ENCODE measurements at regions not wholly inside any gene's neighbourhood (a gene's known extent, or its start where the extent isn't known, plus 50 kb on each side); places are given as distances from the start of the nearest gene placed in this dataset.

DNA sequence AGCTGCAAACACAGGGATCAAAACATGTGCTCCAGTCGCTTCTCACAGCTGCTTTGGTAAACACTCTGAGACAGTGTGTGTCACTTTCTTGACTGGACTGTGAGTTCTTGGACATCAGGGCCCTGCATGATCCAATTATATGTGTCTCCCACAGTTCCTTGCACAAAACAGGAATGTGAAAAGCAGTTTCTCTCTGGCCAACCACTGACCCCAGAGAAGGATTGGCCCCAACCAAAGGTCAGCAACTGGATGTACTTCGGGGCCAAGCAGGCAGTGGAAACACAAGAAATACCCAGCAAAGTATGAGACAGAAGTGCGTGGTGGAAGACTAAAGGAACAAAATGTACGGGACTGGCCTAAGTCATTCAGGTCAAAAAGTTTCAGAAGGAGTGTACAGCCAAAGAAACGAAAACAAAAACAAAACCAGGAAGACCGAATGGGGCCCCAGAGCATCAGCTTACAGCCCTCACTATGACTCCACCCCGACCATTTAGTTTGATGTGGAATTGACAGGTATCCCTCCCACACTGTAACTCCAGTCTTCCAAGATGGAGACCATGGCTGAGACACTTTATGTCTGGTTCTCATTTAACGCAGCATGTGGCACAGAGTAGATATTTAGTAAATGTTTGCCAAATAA lies 76.7 kb upstream of the LPP start:
- DNase-seq (ENCODE audit: low spot score in 2 of 2) (no peak), FAIRE-seq (no peak)

DNA sequence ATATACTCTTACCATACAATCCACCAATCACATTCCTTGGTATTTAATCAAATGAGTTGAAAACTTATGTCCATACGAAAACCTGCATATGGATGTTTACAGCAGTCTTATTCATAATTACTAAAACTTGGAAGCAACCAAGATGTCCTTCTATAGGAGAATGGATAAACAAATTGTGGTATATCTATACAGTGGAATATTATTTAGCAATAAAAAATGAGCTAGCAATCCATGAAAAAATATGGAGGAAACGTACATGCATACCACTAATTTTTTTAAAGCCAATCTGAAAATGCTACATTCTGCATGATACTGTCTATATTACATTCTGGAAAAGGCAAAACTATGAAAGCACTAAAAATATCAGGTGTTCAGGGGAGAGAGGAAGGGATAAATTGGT lies 73.9 kb upstream of the LPP start:
- no peak for DNase-seq (ENCODE audit: low spot score in 2 of 2)
- FAIRE-seq = no peak

DNA sequence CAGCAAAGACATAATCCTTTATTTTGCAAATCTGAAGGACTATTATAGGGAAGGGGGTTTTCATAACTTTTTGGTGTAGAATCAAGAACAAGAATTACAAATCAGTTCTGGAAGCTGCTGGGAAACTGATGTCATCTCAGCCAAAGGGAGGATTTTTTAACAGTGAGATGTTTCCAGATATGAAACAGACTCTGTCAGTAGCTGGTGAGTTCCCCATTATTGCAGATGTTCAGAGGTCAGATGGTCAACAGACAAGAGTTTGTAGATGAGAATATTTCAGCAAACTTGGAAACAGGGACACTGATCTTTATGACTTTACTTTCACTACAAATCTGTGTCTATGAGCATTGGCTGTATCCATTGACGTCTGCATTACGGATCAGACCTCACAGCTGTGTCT lies 71.9 kb upstream of the LPP start:
- no peak for FAIRE-seq
- DNase-seq (ENCODE audit: low spot score in 2 of 2) = no peak

DNA sequence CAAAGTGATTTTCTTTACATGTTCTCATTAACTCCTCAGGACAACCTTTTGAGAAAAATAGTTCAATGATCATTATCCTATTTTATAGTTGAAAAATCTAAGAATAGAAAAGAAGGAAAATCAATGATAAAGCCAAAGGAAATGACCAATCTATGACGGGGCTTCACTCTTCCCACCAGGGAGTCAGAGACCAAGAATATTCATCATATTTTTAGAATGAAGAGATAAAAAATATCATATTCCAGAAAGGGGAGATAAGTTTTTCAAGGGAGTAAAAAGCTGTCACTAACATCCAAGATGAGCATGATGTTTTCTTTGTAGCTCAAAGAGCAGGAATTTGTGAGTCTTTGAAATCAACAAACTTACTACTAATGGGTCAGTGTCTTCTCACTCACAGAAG lies 71.5 kb upstream of the LPP start:
- DNase-seq (ENCODE audit: low spot score in 2 of 2) = no peak
- FAIRE-seq = no peak

DNA sequence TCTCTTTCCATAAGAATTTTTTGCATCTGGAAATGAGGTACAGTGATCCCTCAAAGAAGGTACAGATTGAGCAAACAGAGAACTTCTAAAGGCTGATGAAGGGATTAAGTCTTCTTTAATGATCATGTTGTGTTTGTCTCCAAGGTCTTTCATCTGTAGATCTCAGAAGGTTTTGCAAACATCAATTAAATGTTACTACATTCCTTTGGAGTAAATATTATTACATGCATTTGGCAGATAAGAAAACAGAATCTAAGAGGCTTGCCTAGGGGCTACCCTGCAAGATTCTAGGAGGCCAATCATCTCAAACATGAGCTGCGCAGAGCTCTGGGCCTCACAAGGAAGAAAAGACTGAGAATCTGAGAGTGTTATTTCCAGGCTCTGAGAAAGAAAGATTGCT lies 70.9 kb upstream of the LPP start:
- FAIRE-seq = no peak
- no peak for DNase-seq (ENCODE audit: low spot score in 2 of 2)

DNA sequence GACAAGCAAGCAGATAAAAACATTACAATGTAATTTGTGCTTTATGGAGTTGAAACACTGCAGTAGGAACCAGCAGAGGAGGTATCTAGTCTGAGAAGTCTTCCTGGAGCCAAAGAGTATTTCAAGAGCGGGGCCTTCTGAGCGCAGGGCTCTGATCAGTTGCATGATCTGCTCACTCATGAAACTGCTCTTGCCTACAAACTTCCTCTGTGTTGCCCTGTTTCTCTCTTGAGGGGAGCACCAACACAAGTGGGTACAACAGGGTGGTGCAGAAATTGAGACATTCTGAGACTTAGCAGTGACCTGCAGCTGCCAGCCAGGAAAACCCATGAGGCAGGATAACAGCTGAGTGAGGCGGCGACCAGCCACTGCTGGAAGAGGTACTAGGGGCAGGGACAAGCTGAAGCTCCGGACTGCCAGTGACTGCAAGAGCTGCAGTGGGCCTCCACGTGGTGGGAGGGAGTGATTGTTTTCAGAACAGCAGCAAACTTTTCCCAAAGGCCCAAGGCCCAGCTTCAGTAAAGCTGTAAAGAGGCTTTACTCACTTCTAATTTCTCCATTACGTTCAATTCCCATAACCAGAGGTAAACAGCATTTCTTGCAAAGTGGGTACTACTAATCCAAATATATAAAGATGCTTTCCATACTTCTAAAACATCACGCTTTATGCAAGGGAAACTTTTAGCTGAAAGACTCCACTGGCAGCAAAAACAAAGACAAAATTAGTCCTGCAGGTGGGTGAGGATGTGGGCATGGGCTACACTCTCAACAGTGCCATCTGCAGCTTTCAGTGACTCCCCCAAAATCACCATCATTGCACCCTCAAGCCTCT lies 69.0 kb upstream of the LPP start:
- FAIRE-seq = no peak
- no peak for DNase-seq (ENCODE audit: low spot score in 2 of 2)

DNA sequence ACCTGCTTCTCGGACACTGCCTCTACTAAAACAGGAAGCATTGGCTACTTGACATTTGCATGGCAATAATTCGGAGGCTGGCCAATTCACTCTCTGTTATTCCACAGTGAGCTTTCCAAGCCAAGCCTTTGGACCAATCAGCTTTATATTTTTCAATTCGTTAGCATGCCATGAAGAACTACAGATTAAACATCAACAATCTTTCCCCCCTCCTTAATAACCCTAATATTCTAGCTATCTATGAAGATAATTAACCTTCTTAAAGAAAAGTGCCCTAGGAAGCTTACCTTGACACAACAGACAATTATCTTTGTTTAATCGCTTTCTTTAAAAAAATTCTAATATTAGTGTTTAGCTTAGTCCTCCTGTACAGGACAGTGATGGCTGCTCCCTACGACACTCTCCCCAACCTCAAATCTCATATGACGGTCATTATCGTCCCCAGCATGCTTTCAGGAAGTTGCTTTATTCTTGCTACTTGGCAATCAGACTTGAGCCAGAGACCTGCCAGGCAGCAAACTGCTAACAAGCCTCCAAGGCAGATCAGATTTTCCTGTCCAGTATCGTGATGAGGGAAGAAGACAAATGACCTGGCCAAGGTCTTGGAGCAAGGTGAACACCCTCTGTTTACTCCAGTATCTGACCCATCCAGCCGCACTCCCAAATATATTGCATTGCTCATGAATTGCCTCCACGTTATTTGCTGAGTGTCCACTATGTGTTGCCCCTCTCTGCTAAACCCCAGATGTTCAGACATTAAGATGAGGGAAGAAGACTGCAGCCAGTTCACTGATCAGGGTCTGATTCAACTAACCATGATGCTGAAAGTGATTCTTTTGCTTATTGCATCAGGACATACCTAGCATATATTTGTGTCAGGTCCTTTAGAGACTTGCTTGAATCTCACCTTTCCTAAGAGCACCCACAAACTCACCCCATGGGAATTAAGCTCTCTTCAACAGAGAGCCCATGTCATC lies 68.1 kb upstream of the LPP start:
- FAIRE-seq (no peak), DNase-seq (ENCODE audit: low spot score in 2 of 2) (no peak)

DNA sequence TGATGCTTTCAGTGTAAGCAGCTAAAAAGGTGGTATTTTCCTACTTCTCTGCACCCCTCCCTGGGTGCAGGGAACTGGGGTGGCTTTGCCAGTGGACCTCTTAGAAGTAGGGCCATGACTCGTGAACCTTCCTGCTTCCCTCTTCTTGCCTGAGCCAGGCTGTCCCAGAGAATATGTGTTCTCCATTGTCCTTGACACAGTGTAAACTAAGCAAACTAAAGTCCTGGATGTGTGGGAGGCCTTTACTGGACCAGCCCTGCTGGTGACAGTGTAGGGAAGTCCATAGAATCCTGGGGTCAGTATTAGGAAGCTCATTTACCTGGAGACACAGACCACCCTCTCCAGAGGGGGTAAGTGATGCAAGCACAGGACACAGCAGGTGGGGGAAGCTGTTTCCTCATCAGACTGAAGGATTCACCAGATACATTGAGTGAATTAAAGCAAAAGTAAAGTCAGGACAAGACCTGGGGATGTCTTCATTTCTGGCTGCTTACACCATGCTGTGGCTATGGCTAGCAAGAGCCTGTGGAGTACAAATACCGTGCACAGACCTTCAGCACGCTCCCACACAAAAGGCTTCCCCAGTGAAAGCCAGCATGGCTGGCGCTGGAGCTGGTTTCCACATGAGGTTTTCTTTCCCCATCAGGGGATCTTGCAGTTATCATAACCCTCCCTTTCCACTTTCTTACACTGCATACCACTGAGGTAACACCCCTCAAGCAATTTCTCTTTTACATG lies 64.8 kb upstream of the LPP start:
- DNase-seq (ENCODE audit: low spot score in 2 of 2) (no peak), FAIRE-seq (no peak)

DNA sequence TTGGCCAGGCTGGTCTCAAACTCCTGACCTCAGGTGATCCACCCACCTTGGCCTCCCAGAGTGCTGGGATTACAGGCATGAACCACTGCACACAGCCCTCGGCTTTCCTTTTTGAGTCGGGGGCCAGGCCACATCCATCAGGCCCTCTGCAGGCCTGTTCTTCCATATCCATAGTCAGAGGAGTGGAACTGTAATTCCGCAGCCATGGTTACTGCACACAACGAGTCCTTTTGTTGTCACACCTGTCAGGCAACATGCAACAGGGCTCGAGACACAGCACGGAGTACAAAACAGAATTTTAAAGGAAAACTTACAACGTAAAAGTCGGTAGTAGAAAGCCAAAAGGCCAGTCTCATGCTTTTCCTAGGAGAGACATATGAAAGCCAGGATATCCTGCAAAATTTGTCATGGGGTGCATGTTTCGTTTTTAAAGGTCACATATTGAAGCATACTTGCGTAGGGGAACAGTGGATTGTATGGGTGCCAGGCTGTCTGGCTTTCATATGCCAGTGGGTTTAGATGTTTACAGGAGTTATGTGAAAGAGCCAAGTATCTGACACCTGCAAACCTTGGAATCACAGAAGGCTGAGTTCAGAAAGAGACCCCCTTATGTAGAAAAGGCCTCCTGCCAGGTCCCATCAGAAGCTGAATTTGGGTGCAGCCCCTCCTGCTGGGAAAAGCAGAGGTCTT lies 63.2 kb upstream of the LPP start:
- no peak for DNase-seq (ENCODE audit: low spot score in 2 of 2)
- no peak for FAIRE-seq

DNA sequence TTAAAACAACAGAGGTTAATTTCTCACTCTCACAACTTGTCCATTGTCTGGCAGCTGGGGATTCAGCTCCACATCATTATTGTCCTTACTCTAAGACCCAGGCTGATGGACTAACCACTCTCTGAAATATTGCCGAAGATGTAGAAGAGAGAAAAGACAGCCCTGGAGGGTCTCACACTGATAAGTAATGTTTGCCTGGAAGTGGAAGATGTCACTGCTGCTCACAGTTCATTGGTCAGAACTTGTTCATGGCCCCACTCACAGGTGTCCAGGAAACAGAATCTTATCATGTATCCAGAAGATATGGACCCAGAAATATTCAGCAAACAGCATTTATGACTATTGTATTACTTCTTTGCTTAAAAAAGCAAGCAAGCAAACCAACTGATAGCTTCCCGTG lies 62.2 kb upstream of the LPP start:
- FAIRE-seq (no peak), DNase-seq (ENCODE audit: low spot score in 2 of 2) (no peak)

DNA sequence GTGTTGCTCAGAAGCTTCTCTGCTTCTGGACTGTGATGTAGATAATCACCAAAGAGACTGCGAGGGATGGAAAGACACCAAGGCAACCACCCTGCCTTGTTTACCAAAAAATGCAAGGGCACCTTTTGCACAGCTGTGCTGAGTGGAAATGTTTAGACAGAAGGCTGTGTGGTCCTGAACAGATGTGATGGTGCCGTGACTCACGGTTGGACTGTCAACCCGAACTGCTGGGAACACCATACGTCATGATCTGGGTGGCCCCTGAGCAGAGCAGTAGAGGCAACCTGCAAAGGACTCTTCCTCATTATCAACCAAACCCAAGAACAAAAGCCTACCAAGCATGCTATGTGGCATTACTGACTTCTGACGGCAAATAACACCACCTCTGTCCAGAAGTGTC lies 61.3 kb upstream of the LPP start:
- DNase-seq (ENCODE audit: low spot score in 2 of 2) (no peak), FAIRE-seq (no peak)

DNA sequence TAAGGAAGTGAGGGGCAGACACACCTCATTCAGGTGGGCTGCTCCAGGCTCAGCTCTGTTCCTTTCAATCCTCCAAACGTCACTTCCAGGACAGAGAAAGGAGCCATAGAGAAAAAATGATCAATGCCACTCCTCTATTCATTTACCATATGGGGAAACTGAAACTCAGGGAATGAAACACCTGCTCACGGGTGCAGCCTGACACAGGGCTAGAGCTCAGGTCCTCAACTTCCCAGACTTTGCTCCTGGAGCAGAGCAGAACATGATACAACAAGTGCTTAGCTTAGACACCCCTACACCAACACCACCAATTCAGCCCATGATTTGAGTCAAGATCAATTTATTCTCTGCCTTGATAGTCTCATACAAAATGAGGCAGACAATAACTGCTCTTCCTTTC lies 58.5 kb upstream of the LPP start:
- FAIRE-seq (no peak), DNase-seq (ENCODE audit: low spot score in 2 of 2) (no peak)

DNA sequence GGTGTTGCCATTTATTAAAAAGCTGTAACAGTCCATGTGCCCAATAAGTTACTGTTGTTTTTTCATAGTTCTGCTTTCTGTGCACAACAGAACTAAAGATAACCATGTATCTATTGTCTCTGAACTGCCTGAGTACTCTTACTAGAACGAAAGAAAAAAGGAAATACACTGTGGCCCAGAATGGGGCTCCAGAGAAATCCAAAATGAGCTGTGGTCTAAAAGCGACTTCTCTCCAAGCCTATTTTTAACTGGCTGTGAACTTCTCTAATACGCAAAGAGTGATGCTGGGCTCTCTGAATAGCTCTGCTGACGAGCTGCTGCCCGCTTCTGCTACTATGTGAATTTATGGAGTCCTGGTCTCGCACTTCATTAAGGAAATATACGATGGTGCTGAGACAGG lies 56.2 kb upstream of the LPP start:
- FAIRE-seq (no peak), DNase-seq (ENCODE audit: low spot score in 2 of 2) (no peak)

DNA sequence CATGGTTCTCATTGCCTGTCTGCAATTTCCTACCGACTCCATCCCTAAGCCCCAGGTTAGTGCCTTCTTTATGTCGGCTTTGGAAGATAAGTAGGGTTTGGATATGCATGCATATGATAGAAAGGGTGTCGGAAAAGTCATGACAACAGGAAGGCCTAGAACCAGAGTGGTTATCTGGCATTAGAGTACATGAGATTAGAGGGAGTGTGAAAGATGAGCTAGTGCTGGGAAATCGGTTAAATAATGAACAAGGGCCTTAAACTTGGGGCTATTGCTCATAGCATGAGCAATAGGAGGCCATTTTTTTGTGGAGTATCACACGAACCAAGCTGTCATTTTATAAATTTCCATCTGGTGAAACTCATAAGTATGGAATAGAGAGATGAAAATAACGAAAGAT lies 54.0 kb upstream of the LPP start:
- FAIRE-seq = no peak

DNA sequence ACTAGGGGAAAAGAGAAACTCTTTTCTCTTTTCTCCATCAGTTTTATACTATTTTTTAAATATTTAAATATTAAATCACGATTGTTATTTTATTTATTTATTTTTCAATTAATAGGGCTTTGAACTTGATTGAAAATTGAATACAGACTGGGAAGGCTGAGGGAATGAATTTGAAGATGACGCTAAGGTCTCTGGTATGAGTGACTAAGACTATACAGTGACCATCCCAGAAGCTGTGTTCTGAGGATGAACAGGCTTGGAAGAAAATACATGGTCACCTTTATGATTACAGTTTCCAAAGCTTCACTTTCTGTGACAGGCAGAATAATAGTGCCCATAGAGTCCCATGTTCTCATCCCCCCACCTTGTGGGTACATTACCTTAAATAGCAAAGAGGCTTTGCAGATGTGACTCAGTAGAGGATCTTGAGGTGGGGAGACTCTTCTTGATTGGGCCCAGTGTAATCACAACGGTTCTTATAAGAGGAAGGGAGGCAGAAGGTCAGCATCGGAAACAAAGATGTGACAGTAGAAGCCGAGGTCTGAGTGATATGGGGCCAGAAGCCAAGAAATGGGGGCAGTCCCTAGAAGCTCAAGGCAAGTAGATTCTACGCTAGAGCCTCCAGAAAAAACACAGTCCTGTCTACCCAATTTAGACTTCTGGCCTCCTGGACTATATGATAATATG lies 51.0 kb upstream of the LPP start:
- no peak for DNase-seq (ENCODE audit: low spot score in 2 of 2)
- FAIRE-seq = no peak

More for the DNA sequence above, 54.0 kb upstream of the LPP start:
- DNase-seq (ENCODE audit: low spot score in 2 of 2) = no peak

DNA sequence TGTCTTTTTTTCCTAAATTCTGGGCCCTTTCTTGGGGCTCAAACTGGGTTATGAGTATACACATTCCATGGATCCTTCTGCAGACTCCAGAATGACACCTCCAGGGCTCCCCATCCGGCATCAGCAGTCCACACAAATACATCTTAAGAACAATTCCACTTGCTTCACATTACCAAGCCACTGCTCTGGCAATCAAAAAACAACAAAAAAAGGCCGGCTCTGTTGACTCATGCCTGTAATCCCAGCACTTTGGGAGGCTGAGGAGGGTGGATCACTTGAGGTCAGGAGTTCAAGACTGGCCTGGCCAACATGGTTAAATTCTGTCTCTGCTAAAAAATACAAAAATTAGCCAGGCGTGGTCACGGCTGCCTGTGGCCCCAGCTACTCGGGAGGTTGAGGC lies 49.9 kb upstream of the LPP start:
- FAIRE-seq = no peak

More for the DNA sequence above, 49.9 kb upstream of the LPP start:
- DNase-seq (ENCODE audit: low spot score in 2 of 2) = no peak

All from frontal cortex (tissue), 3 donors.